ENCODE measurements at regions not wholly inside any gene's neighbourhood (a gene's known extent, or its start where the extent isn't known, plus 50 kb on each side); places are given as distances from the start of the nearest gene placed in this dataset.

- no peak for TF ChIP-seq CTCF (IDR thresholded peaks at IDR 0.05)
- TF ChIP-seq POLR2A (IDR thresholded peaks at IDR 0.05) = no peak
Measured at GRCh38 chr2:236774171-236774570, 204.5 kb downstream of the ACKR3 start.
